ENCODE measurements at regions not wholly inside any gene's neighbourhood (a gene's known extent, or its start where the extent isn't known, plus 50 kb on each side); places are given as distances from the start of the nearest gene placed in this dataset.
"Not testable (repeated sequence)": the region's sequence is repeated elsewhere in the genome, so short reads cannot be mapped to it uniquely, and the experiment has no call there.

DNA sequence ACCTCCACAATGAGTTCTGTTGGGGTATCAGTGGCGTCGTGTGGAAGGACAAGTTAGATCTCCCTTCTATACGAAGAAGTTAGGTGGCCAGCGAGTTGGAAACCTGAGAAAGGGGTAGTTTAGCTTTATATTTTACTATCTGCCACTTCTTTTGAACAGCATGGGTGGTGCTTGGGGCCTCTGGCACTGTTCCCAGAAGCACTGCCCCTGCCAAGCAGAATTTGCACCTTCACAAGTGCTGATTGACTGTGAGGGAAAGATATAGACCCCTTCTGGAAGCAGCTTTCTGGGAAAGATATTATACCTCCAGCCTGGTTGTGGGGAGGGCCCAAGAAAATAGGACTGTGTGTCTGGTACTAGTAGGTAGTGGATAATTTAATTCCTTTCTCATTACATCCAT lies 246.9 kb downstream of the FBXO8 start:
- Mint-ChIP-seq H3K4me3 (no peak overlapping the region), H3K27ac (no peak overlapping the region), H3K36me3 (ENCODE audit: low read depth) (no peaks in the 10 kb centered on the region), H3K9me3 (ENCODE audit: low read depth) (no peaks in the 10 kb centered on the region), H3K4me1 (no peaks in the 10 kb centered on the region), H3K27me3 (no peaks in the 10 kb centered on the region)
- CTCF ChIA-PET = interaction anchor here (0.9 kb wide), 1 partner anchor 16 kb away, joined by 3 read pairs; no protein-coding TSS in a partner anchor
- DNase-seq (no peak), ATAC-seq (no peak)
- intact Hi-C loops (cut with DNase I, micrococcal nuclease) = no loop called here
- POLR2A ChIA-PET = no interaction called here

GRCh38 chr4:174036111-174036510 lies 247.4 kb downstream of the FBXO8 start:
- ChIA-PET POLR2A (no interaction called here), CTCF (no interaction called here)
- Mint-ChIP-seq H3K36me3 (ENCODE audit: low read depth) (no peaks in the 10 kb centered on the region), H3K27me3 (no peaks in the 10 kb centered on the region), H3K9me3 (ENCODE audit: low read depth) (no peaks in the 10 kb centered on the region), H3K4me1 (no peaks in the 10 kb centered on the region), H3K4me3 (no peak overlapping the region), H3K27ac (no peak overlapping the region)
- no peak for DNase-seq
- intact Hi-C loops (cut with DNase I, micrococcal nuclease) = no loop called here
- ATAC-seq = no peak

GRCh38 chr4:174023641-174024040 lies 259.8 kb downstream of the FBXO8 start:
- Mint-ChIP-seq H3K9me3 (ENCODE audit: low read depth) (no peaks in the 10 kb centered on the region), H3K27me3 (peaks cover 4% of the 10 kb centered on the region), H3K27ac (no peak overlapping the region), H3K4me3 (no peak overlapping the region), H3K4me1 (no peaks in the 10 kb centered on the region), H3K36me3 (ENCODE audit: low read depth) (no peaks in the 10 kb centered on the region)
- CTCF ChIA-PET = interaction anchor here (0.6 kb wide), 1 partner anchor 47 kb away, joined by 3 read pairs; no protein-coding TSS in a partner anchor
- ATAC-seq (no peak), DNase-seq (no peak)
- POLR2A ChIA-PET = no interaction called here
- intact Hi-C loops (cut with DNase I, micrococcal nuclease) = no loop called here

DNA sequence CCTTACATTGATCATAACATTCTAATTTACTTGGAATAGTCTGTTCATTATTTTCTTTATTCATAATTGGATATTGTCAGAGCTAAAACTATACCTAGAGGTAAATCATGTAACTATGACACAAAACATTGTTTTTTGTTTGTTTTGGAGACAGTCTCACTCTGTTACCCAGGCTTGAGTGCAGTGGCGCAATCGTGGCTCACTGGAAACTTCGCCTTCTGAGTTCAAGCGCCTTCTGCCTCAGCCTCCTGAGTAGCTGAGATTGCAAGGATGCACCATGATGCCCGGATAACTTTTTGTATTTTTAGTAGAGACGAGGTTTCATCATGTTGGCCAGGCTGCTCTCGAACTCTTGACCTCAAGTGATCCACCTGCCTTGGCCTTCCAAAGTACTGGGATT lies 265.2 kb downstream of the FBXO8 start:
- H3K36me3 Mint-ChIP-seq (ENCODE audit: low read depth) = no peaks in the 10 kb centered on the region
- CTCF ChIA-PET = interaction anchor here (0.6 kb wide), 1 partner anchor 311 kb away, joined by 3 read pairs; no protein-coding TSS in a partner anchor
- POLR2A ChIA-PET = no interaction called here
- H3K4me1 Mint-ChIP-seq = no peaks in the 10 kb centered on the region
- H3K27me3 Mint-ChIP-seq = peaks cover 2% of the 10 kb centered on the region
- no peak overlapping the region for H3K4me3 Mint-ChIP-seq
- intact Hi-C loops (cut with DNase I, micrococcal nuclease) = no loop called here
- H3K9me3 Mint-ChIP-seq (ENCODE audit: low read depth) = no peaks in the 10 kb centered on the region
- no peak for DNase-seq
- H3K27ac Mint-ChIP-seq = no peak overlapping the region
- no peak for ATAC-seq

GRCh38 chr4:174016251-174016650 lies 267.2 kb downstream of the FBXO8 start:
- no peaks in the 10 kb centered on the region for H3K4me1 Mint-ChIP-seq
- DNase-seq (no peak), ATAC-seq (no peak)
- no peak overlapping the region for H3K27ac Mint-ChIP-seq
- no peak overlapping the region for H3K4me3 Mint-ChIP-seq
- peaks cover 2% of the 10 kb centered on the region for H3K27me3 Mint-ChIP-seq
- intact Hi-C loops (cut with DNase I, micrococcal nuclease) = no loop called here
- no peaks in the 10 kb centered on the region for H3K36me3 Mint-ChIP-seq (ENCODE audit: low read depth)
- ChIA-PET CTCF (no interaction called here), POLR2A (no interaction called here)
- H3K9me3 Mint-ChIP-seq (ENCODE audit: low read depth) = no peaks in the 10 kb centered on the region

GRCh38 chr4:174012886-174013259 lies 270.6 kb downstream of the FBXO8 start:
- Mint-ChIP-seq H3K27me3 (no peaks in the 10 kb centered on the region), H3K27ac (no peak overlapping the region), H3K4me3 (no peak overlapping the region), H3K4me1 (no peaks in the 10 kb centered on the region), H3K9me3 (ENCODE audit: low read depth) (no peaks in the 10 kb centered on the region), H3K36me3 (ENCODE audit: low read depth) (no peaks in the 10 kb centered on the region)
- intact Hi-C loops (cut with DNase I, micrococcal nuclease) = no loop called here
- no peak for ATAC-seq
- ChIA-PET CTCF (no interaction called here), POLR2A (no interaction called here)
- DNase-seq = no peak

DNA sequence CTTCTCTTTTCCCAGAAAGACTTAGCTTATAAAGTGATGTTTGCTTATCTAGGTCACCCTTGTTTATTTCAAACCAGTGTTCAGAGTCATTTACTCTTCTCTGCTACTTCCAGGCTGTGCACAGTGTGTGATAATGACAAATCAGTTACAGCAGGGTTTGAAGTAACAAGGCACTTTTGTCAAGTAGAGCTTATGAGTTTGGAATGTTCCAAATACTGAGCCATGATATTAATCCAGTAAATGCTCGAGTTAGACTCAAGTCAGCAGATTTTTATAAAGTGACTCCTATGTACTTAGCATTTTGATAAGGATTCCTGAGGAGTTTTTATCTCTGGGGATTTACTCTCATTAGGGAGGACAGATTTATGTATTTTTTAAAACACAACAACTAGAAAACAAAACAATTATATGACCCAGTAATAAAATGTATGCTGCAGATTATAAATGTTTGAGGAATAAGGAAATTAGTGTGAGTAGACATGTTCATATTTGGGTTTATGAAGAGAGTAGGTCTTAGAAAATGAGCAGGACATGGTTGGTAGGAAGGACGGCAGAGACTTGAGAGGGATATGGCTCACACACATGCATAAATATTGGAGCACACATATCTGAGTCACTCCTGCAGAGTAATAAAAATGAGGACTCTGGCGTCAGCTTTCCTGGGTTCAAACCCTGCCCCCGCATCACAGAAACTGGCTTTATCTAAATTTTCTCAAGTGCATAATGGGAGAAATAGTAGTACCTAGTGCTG lies 271.2 kb downstream of the FBXO8 start:
- CTCF ChIA-PET = no interaction called here
- ATAC-seq = no peak
- no peak overlapping the region for H3K27ac Mint-ChIP-seq

GRCh38 chr4:174010547-174010946 lies 272.9 kb downstream of the FBXO8 start:
- H3K4me3 Mint-ChIP-seq = no peak overlapping the region
- POLR2A ChIA-PET = no interaction called here
- ATAC-seq = no peak
- CTCF ChIA-PET = no interaction called here
- DNase-seq = no peak
- no peaks in the 10 kb centered on the region for H3K4me1 Mint-ChIP-seq
- H3K36me3 Mint-ChIP-seq (ENCODE audit: low read depth) = no peaks in the 10 kb centered on the region
- no peaks in the 10 kb centered on the region for H3K27me3 Mint-ChIP-seq
- no peak overlapping the region for H3K27ac Mint-ChIP-seq
- no peaks in the 10 kb centered on the region for H3K9me3 Mint-ChIP-seq (ENCODE audit: low read depth)
- intact Hi-C loops (cut with DNase I, micrococcal nuclease) = no loop called here

More for the DNA sequence above, 271.2 kb downstream of the FBXO8 start:
- POLR2A ChIA-PET = no interaction called here
- H3K9me3 Mint-ChIP-seq (ENCODE audit: low read depth) = no peaks in the 10 kb centered on the region
- H3K4me1 Mint-ChIP-seq = no peaks in the 10 kb centered on the region
- no peaks in the 10 kb centered on the region for H3K27me3 Mint-ChIP-seq
- no peaks in the 10 kb centered on the region for H3K36me3 Mint-ChIP-seq (ENCODE audit: low read depth)
- intact Hi-C loops (cut with DNase I, micrococcal nuclease) = no loop called here
- DNase-seq = no peak
- no peak overlapping the region for H3K4me3 Mint-ChIP-seq

- no peaks in the 10 kb centered on the region for H3K4me1 Mint-ChIP-seq
- DNase-seq (no peak), ATAC-seq (no peak)
- POLR2A ChIA-PET = no interaction called here
- intact Hi-C loops (cut with DNase I, micrococcal nuclease) = no loop called here
- CTCF ChIA-PET = no interaction called here
- no peaks in the 10 kb centered on the region for H3K9me3 Mint-ChIP-seq (ENCODE audit: low read depth)
- H3K27ac Mint-ChIP-seq = no peak overlapping the region
- H3K36me3 Mint-ChIP-seq (ENCODE audit: low read depth) = no peaks in the 10 kb centered on the region
- no peaks in the 10 kb centered on the region for H3K27me3 Mint-ChIP-seq
- no peak overlapping the region for H3K4me3 Mint-ChIP-seq
These were observed 273.6 kb downstream of the FBXO8 start for GRCh38 chr4:174009686-174010451.

- Mint-ChIP-seq H3K27me3 (no peaks in the 10 kb centered on the region), H3K27ac (no peak overlapping the region), H3K4me1 (no peaks in the 10 kb centered on the region), H3K4me3 (no peak overlapping the region), H3K36me3 (ENCODE audit: low read depth) (no peaks in the 10 kb centered on the region), H3K9me3 (ENCODE audit: low read depth) (no peaks in the 10 kb centered on the region)
- no peak for DNase-seq
- POLR2A ChIA-PET = no interaction called here
- no peak for ATAC-seq
- intact Hi-C loops (cut with DNase I, micrococcal nuclease) = no loop called here
- CTCF ChIA-PET = no interaction called here
These were observed 278.0 kb downstream of the FBXO8 start for GRCh38 chr4:174005422-174005821.

- Mint-ChIP-seq H3K36me3 (ENCODE audit: low read depth) (no peaks in the 10 kb centered on the region), H3K4me1 (no peaks in the 10 kb centered on the region), H3K27me3 (no peaks in the 10 kb centered on the region), H3K27ac (no peak overlapping the region), H3K9me3 (ENCODE audit: low read depth) (no peaks in the 10 kb centered on the region), H3K4me3 (no peak overlapping the region)
- ChIA-PET POLR2A (no interaction called here), CTCF (interaction anchor here (0.6 kb wide), 1 partner anchor 157 kb away, joined by 3 read pairs; no protein-coding TSS in a partner anchor)
- no peak for ATAC-seq
- intact Hi-C loops (cut with DNase I, micrococcal nuclease) = no loop called here
- DNase-seq = no peak
These were observed 284.9 kb downstream of the FBXO8 start for GRCh38 chr4:173998471-173999144.

- H3K27me3 Mint-ChIP-seq; DNase-seq; H3K4me1 Mint-ChIP-seq; H3K9me3 Mint-ChIP-seq (ENCODE audit: low read depth); H3K4me3 Mint-ChIP-seq; CTCF ChIA-PET; H3K27ac Mint-ChIP-seq; H3K36me3 Mint-ChIP-seq (ENCODE audit: low read depth); ATAC-seq; intact Hi-C loops (cut with DNase I, micrococcal nuclease); POLR2A ChIA-PET: not testable (repeated sequence)
These were observed 287.7 kb downstream of the FBXO8 start for GRCh38 chr4:173995779-173996178.

All from activated CD4-positive, alpha-beta T cell treated with anti-CD3 and anti-CD28 coated beads for 36 hours (primary cell).